HepG2 (cell line): ENCODE measurements at regions not wholly inside any gene's neighbourhood (a gene's known extent, or its start where the extent isn't known, plus 50 kb on each side); places are given as distances from the start of the nearest gene placed in this dataset.

Source experiments
- ATAC-seq: fragments of 200-7000 bp; cut with Tn5 transposase; 3 replicates; pipeline ENCODE4 v1.9.1; 2020; ENCODE audit warnings: mild to moderate bottlenecking, moderate library complexity
- BruUV-seq: library from RNA; stranded (reverse); fragments of 400-500 nt; replicated peaks from 2 replicates; lab custom pipeline; 2021; lab: Mats Ljungman, UMichigan
- CTCF ChIA-PET: fragments of 300-600 bp; formaldehyde crosslinking; extraction: SDS; loops from one replicate; lab custom pipeline; 2021; ENCODE audit warnings: low total read pairs, inconsistent platforms, low intra/inter-chr PET ratio; lab: Yijun Ruan, JAX
- POLR2A ChIA-PET: fragments of 350-600 bp; sonication (Branson Sonifier 250); formaldehyde crosslinking; loops from one replicate; lab custom pipeline; 2020; ENCODE audit warnings: antibody characterized with exemption, inconsistent platforms; lab: Yijun Ruan, JAX
- DNase-seq: peaks from one replicate; pipeline ENCODE4 v3.0.0-alpha.2; 2015; ENCODE audit warnings: low spot score
- FAIRE-seq: peaks from 3 replicates; lab custom pipeline; 2011; peaks lifted over from hg19 to GRCh38; lab: Jason Lieb, UNC
- H2AFZ ChIP-seq: one replicate; pipeline ENCODE4 v1.6.1; 2011; ENCODE audit warnings: low read length, inconsistent platforms
- H3K27ac ChIP-seq: fragments of 300-600 bp; 3 replicates; pipeline ENCODE4 v1.8.0; 2011; ENCODE audit warnings: mixed run types, mild to moderate bottlenecking, mixed read lengths, low read length, inconsistent platforms; ENCODE audit not compliant: insufficient read depth; ENCODE audit errors: extremely low read length
- H3K27me3 ChIP-seq, 2 experiments: fragments of 200-600 bp in 1 of 2; 2 replicates in 1 of 2; 3 replicates in 1 of 2; pipeline versions ENCODE4 v1.6.0 to v1.8.0; 2011; ENCODE audit warnings: low read length in 2 of 2, mild to moderate bottlenecking in 2 of 2, moderate library complexity in 2 of 2, inconsistent platforms in 1 of 2; ENCODE audit not compliant: insufficient read depth in 2 of 2, control insufficient read depth in 1 of 2
- H3K36me3 ChIP-seq, 2 experiments: fragments of 200-600 bp in 1 of 2; replicated peaks in 1 of 2; 2 replicates in 1 of 2; 3 replicates in 1 of 2; pipeline versions ENCODE4 v1.5.1 to v1.8.0; 2011; ENCODE audit warnings: low read length in 2 of 2, inconsistent platforms in 1 of 2; ENCODE audit not compliant: insufficient read depth in 2 of 2, control insufficient read depth in 1 of 2
- H3K4me1 ChIP-seq: 2 replicates; pipeline ENCODE4 v1.5.1; 2012; ENCODE audit warnings: low read length, inconsistent platforms; ENCODE audit not compliant: insufficient read depth
- H3K4me2 ChIP-seq: 2 replicates; pipeline ENCODE4 v1.6.0; 2011; ENCODE audit warnings: low read depth, low read length, inconsistent platforms
- H3K4me3 ChIP-seq, 3 experiments: fragments of 200-600 bp in 1 of 3; sonication (generic), shearing (Covaris generic) in 1 of 3; replicated peaks in 1 of 3; 2 replicates each; pipeline ENCODE4 v1.5.1; 2011 to 2016; ENCODE audit warnings: low read length in 3 of 3, inconsistent platforms in 2 of 3, low read depth in 2 of 3, mild to moderate bottlenecking in 2 of 3, control low read depth in 1 of 3, mixed read lengths in 1 of 3; ENCODE audit not compliant: insufficient read depth in 1 of 3
- H3K79me2 ChIP-seq: one replicate; pipeline ENCODE4 v1.6.1; 2011; ENCODE audit warnings: low read length, inconsistent platforms; ENCODE audit not compliant: insufficient read depth
- H3K9ac ChIP-seq: 2 replicates; pipeline ENCODE4 v1.6.0; 2011; ENCODE audit warnings: mild to moderate bottlenecking, low read depth, low read length, inconsistent platforms; ENCODE audit not compliant: insufficient read depth
- H3K9me3 ChIP-seq: 2 replicates; pipeline ENCODE4 v1.5.1; 2012; ENCODE audit warnings: mild to moderate bottlenecking, low read length
- H4K20me1 ChIP-seq: 2 replicates; pipeline ENCODE4 v1.6.0; 2011; ENCODE audit warnings: inconsistent platforms, mild to moderate bottlenecking, low read length, moderate library complexity; ENCODE audit not compliant: insufficient read depth
- AHR ChIP-seq: IDR thresholded peaks from 2 replicates; pipeline ENCODE4 v1.6.1; 2018; ENCODE audit warnings: missing genetic modification reagents, missing compliant biosample characterization
- ATRX ChIP-seq: sonication (generic); formaldehyde crosslinking; IDR thresholded peaks from 2 replicates; pipeline ENCODE4 v1.4.0; 2020; ENCODE audit warnings: missing genetic modification reagents, borderline replicate concordance
- FOXO1 ChIP-seq: sonication (generic); formaldehyde crosslinking; IDR thresholded peaks from 2 replicates; pipeline ENCODE4 v1.4.0; 2020; ENCODE audit warnings: missing genetic modification reagents
- FOXP1 ChIP-seq, 2 experiments: fragments of 450-650 bp in 1 of 2; IDR thresholded peaks; 2 replicates each; pipeline ENCODE4 v1.6.1; 2017 to 2018; ENCODE audit warnings: antibody characterized with exemption in 1 of 2
- LRRFIP1 ChIP-seq: sonication (generic); formaldehyde crosslinking; conservative IDR thresholded peaks from 2 replicates; pipeline ENCODE4 v1.4.0; 2020; ENCODE audit warnings: missing genetic modification reagents
- MED1 ChIP-seq: sonication (generic); formaldehyde crosslinking; IDR thresholded peaks from 2 replicates; pipeline ENCODE4 v1.4.0; 2020; ENCODE audit warnings: missing genetic modification reagents
- MTA3 ChIP-seq: sonication (generic); formaldehyde crosslinking; IDR thresholded peaks from 2 replicates; pipeline ENCODE4 v1.4.0; 2020; ENCODE audit warnings: missing genetic modification reagents
- MTF1 ChIP-seq: sonication (generic); formaldehyde crosslinking; IDR thresholded peaks from 2 replicates; pipeline ENCODE4 v1.5.0; 2020; ENCODE audit warnings: missing genetic modification reagents
- MZF1 ChIP-seq: sonication (generic); formaldehyde crosslinking; IDR thresholded peaks from 2 replicates; pipeline ENCODE4 v1.8.1; 2023; ENCODE audit warnings: mild to moderate bottlenecking, missing genetic modification reagents, borderline replicate concordance
- NR1H2 ChIP-seq: sonication (generic); formaldehyde crosslinking; IDR thresholded peaks from 2 replicates; pipeline ENCODE4 v1.8.1; 2022; ENCODE audit warnings: low read depth, missing genetic modification reagents, borderline replicate concordance
- RBM22 ChIP-seq: fragments of 200-400 bp; formaldehyde crosslinking; optimal IDR thresholded peaks from 2 replicates; pipeline ENCODE3; 2017; ENCODE audit warnings: mild to moderate bottlenecking, low read length, moderate library complexity
- SCMH1 ChIP-seq: sonication (generic); formaldehyde crosslinking; IDR thresholded peaks from 2 replicates; pipeline ENCODE4 v1.9.0; 2021; ENCODE audit warnings: missing genetic modification reagents, mild to moderate bottlenecking, borderline replicate concordance
- SETDB1 ChIP-seq: sonication (generic); formaldehyde crosslinking; IDR thresholded peaks from 2 replicates; pipeline ENCODE4 v1.5.1; 2020; ENCODE audit warnings: missing genetic modification reagents, mild to moderate bottlenecking, borderline replicate concordance
- SP5 ChIP-seq: IDR thresholded peaks from 2 replicates; pipeline ENCODE4 v1.6.1; 2016; ENCODE audit warnings: low read depth, borderline replicate concordance
- TBX3 ChIP-seq: fragments of 450-650 bp; IDR thresholded peaks from 2 replicates; pipeline ENCODE4 v1.6.1; 2017; ENCODE audit warnings: antibody characterized with exemption, mild to moderate bottlenecking, inconsistent platforms, borderline replicate concordance
- TERF1 ChIP-seq: sonication (generic); formaldehyde crosslinking; IDR thresholded peaks from 2 replicates; pipeline ENCODE4 v1.8.0; 2022; ENCODE audit warnings: mild to moderate bottlenecking, missing genetic modification reagents, moderate library complexity
- ZNF275 ChIP-seq: sonication (generic); formaldehyde crosslinking; IDR thresholded peaks from 2 replicates; pipeline ENCODE4 v1.8.0; 2022; ENCODE audit warnings: missing genetic modification reagents, mild to moderate bottlenecking, inconsistent platforms, borderline replicate concordance
- ZNF281 ChIP-seq: sonication (generic); formaldehyde crosslinking; IDR thresholded peaks from 2 replicates; pipeline ENCODE4 v1.4.0; 2020; ENCODE audit warnings: missing genetic modification reagents, borderline replicate concordance
- ZNF343 ChIP-seq: sonication (generic); formaldehyde crosslinking; IDR thresholded peaks from 2 replicates; pipeline ENCODE4 v1.4.0; 2020; ENCODE audit warnings: mild to moderate bottlenecking, missing genetic modification reagents
- WGBS: methylation state at CpG from one replicate; pipeline ENCODE4 v1.1.6; 2017; ENCODE audit warnings: low lambda C conversion rate; 5-methylcytosine and 5-hydroxymethylcytosine counted together
- in situ Hi-C: cut with HindIII; loops from 2 replicates; pipeline ENCODE4 v1.10.0; 2017; ENCODE audit warnings: low pct_unique_long_range_greater_than_20kb; ENCODE audit not compliant: extremely low pct_ligation_motif_present
- intact Hi-C: fragments of 100-400 bp; cut with micrococcal nuclease; formaldehyde crosslinking; loops from one replicate; pipeline ENCODE4 v1.10.0; 2022; ENCODE audit not compliant: unreplicated experiment

- Histone ChIP-seq H4K20me1 (no peaks in the 10 kb centered on the region), H2AFZ (no peak overlapping the region), H3K27me3 (no peaks in the 10 kb centered on the region; a peak in 1 of 5 replicates), H3K4me3 (no peak overlapping the region), H3K4me1 (peaks cover 15% of the 10 kb centered on the region), H3K36me3 (no peaks in the 10 kb centered on the region), H3K79me2 (no peaks in the 10 kb centered on the region), H3K9me3 (no peaks in the 10 kb centered on the region), H3K27ac (no peak overlapping the region), H3K9ac (no peak overlapping the region), H3K4me2 (peak overlapping the region; percentile 39; the same call in 1 of the 2 replicates)
- BruUV-seq = no TSS peak
- ChIA-PET POLR2A (no interaction called here), CTCF (no interaction called here)
- FAIRE-seq = no peak
- 3% methylated on average over 3 of the region's 3 CpGs for WGBS
- intact Hi-C loops (no loop called here), in situ Hi-C loops (no loop called here)
- peak; percentile 76 for ATAC-seq
- DNase-seq = peak; percentile 19
- TF ChIP-seq ZNF281 (no peak), MZF1 (CRISPR knock-in tag) (no peak), AHR (CRISPR knock-in tag) (no peak), MTA3 (CRISPR knock-in tag) (no peak), FOXP1 (IDR thresholded peaks at IDR 0.05) (no peak), FOXP1 (CRISPR knock-in tag; IDR thresholded peaks at IDR 0.05) (peak; percentile 31; the same call in 1 of the 2 replicates), SP5 (CRISPR knock-in tag) (no peak), MED1 (CRISPR knock-in tag) (no peak), ATRX (CRISPR knock-in tag) (no peak), ZNF343 (CRISPR knock-in tag) (no peak), MTF1 (no peak), FOXO1 (CRISPR knock-in tag) (no peak), ZNF275 (CRISPR knock-in tag) (no peak), RBM22 (no peak), SETDB1 (no peak), TBX3 (peak; percentile 70; the same call in 1 of the 2 replicates), TERF1 (CRISPR knock-in tag) (no peak), SCMH1 (no peak), NR1H2 (CRISPR knock-in tag) (no peak), LRRFIP1 (CRISPR knock-in tag) (no peak)
These were observed 100.4 kb upstream of the ACBD5 start for GRCh38 chr10:27341001-27341400.
